GM23248 (cell line): ENCODE measurements at regions not wholly inside any gene's neighbourhood (a gene's known extent, or its start where the extent isn't known, plus 50 kb on each side); places are given as distances from the start of the nearest gene placed in this dataset.
"Not testable (repeated sequence)": the region's sequence is repeated elsewhere in the genome, so short reads cannot be mapped to it uniquely, and the experiment has no call there.

Source experiments
- DNase-seq: peaks from one replicate; pipeline ENCODE4 v3.0.0-alpha.2; 2015
- H2AFZ ChIP-seq: fragments of 200-600 bp; sonication (generic); 2 replicates; pipeline ENCODE4 v1.6.1; 2016; ENCODE audit warnings: antibody characterized with exemption
- H3F3A ChIP-seq: fragments of 200-600 bp; sonication (generic); 2 replicates; pipeline ENCODE4 v1.6.1; 2016; ENCODE audit warnings: mild to moderate bottlenecking, antibody characterized with exemption, mixed run types; ENCODE audit not compliant: insufficient read depth
- H3K27ac ChIP-seq: fragments of 200-600 bp; sonication (generic); 2 replicates; pipeline ENCODE4 v1.5.1; 2016; ENCODE audit warnings: mild to moderate bottlenecking
- H3K27me3 ChIP-seq: fragments of 200-600 bp; sonication (generic); replicated peaks from 2 replicates; pipeline ENCODE4 v1.6.1; 2016; ENCODE audit warnings: mild to moderate bottlenecking; ENCODE audit not compliant: insufficient read depth
- H3K36me3 ChIP-seq: fragments of 200-600 bp; sonication (generic); 2 replicates; pipeline ENCODE4 v1.6.1; 2016; ENCODE audit warnings: low read depth, mild to moderate bottlenecking
- H3K4me1 ChIP-seq: fragments of 200-600 bp; sonication (generic); 2 replicates; pipeline ENCODE4 v1.6.1; 2016; ENCODE audit warnings: mild to moderate bottlenecking; ENCODE audit not compliant: insufficient read depth
- H3K4me2 ChIP-seq: fragments of 200-600 bp; sonication (generic); one replicate; pipeline ENCODE4 v1.6.1; 2016; ENCODE audit warnings: mild to moderate bottlenecking; ENCODE audit not compliant: unreplicated experiment
- H3K4me3 ChIP-seq: fragments of 200-600 bp; sonication (generic); 2 replicates; pipeline ENCODE4 v1.5.1; 2016; ENCODE audit warnings: mild to moderate bottlenecking
- H3K79me2 ChIP-seq: fragments of 200-600 bp; sonication (generic); 2 replicates; pipeline ENCODE4 v1.6.1; 2016; ENCODE audit warnings: mild to moderate bottlenecking; ENCODE audit not compliant: insufficient read depth
- H3K9ac ChIP-seq: fragments of 200-600 bp; sonication (generic); 2 replicates; pipeline ENCODE4 v1.6.1; 2016; ENCODE audit warnings: mild to moderate bottlenecking
- H3K9me2 ChIP-seq: fragments of 200-600 bp; sonication (generic); 2 replicates; pipeline ENCODE4 v1.6.1; 2016; ENCODE audit warnings: mixed run types, mild to moderate bottlenecking, moderate library complexity; ENCODE audit not compliant: insufficient read depth
- H3K9me3 ChIP-seq: fragments of 200-600 bp; sonication (generic); one replicate; pipeline ENCODE4 v1.6.1; 2017; ENCODE audit warnings: low read depth
- H4K20me1 ChIP-seq: fragments of 200-600 bp; sonication (generic); 2 replicates; pipeline ENCODE4 v1.6.0; 2016; ENCODE audit not compliant: insufficient read depth
- EZH2 ChIP-seq: fragments of 200-600 bp; sonication (generic); IDR thresholded peaks from 2 replicates; pipeline ENCODE4 v1.6.1; 2018; ENCODE audit warnings: antibody characterized with exemption, mild to moderate bottlenecking; ENCODE audit not compliant: insufficient read depth, poor library complexity, severe bottlenecking
- EZH2phosphoT487 ChIP-seq: fragments of 200-600 bp; sonication (generic); IDR thresholded peaks from 2 replicates; pipeline ENCODE4 v1.6.1; 2018; ENCODE audit warnings: antibody characterized with exemption, moderate library complexity, mild to moderate bottlenecking, low read depth; ENCODE audit not compliant: insufficient read depth
- WGBS, 2 experiments: methylation state at CpG; one replicate each; pipeline ENCODE4 v1.1.6; 2015 to 2017; ENCODE audit warnings: low lambda C conversion rate in 2 of 2, low coverage in 1 of 2; ENCODE audit errors: missing lambda C conversion rate in 2 of 2; 5-methylcytosine and 5-hydroxymethylcytosine counted together
- in situ Hi-C: fragments of 300-500 bp; cut with MboI; formaldehyde crosslinking; loops from 2 replicates; pipeline ENCODE4 v1.15.0; 2020

DNA sequence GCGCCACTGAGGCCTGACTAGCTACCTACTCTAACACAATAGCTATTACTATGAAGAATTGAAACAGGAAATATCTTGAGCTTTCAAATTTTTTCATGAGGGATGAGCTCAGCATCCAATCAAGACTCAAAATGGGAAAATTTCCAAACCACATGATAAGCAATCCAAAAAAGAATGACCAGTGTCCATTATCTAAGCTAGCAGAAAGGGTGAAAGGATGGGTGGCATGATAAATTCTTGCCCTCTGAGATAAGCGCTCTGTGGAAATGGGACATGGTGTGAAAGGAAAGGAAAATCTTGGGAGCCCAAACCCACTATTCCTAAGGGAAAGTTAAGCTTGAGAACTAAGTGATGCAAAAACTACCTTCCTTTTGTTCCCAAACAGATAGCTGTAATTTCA is 170.2 kb upstream of the NREP start:
- H3K36me3 ChIP-seq = no peaks in the 10 kb centered on the region
- H3K4me3 ChIP-seq = no peak overlapping the region
- H3K79me2 ChIP-seq = no peaks in the 10 kb centered on the region
- peak overlapping the region; percentile 91 for H3K27ac ChIP-seq
- H3F3A ChIP-seq = peaks cover 51% of the 10 kb centered on the region
- DNase-seq = peak; percentile 50
- no peaks in the 10 kb centered on the region for H4K20me1 ChIP-seq
- H3K4me1 ChIP-seq = peaks cover 54% of the 10 kb centered on the region
- no peak overlapping the region for H2AFZ ChIP-seq
- WGBS, 2 experiments = 93 to 100% methylated on average over 2 of the region's 2 CpGs
- no peak for TF ChIP-seq EZH2
- no peak for TF ChIP-seq EZH2phosphoT487
- no peaks in the 10 kb centered on the region for H3K9me3 ChIP-seq
- no peaks in the 10 kb centered on the region for H3K27me3 ChIP-seq
- no peak overlapping the region for H3K9ac ChIP-seq
- no peaks in the 10 kb centered on the region for H3K9me2 ChIP-seq
- H3K4me2 ChIP-seq = no peak overlapping the region
- in situ Hi-C loops = no loop called here

GRCh38 chr5:111926026-111926425 is 169.0 kb upstream of the NREP start:
- peaks cover 40% of the 10 kb centered on the region for H3F3A ChIP-seq
- no peaks in the 10 kb centered on the region for H3K9me3 ChIP-seq
- no peaks in the 10 kb centered on the region for H3K27me3 ChIP-seq
- no peaks in the 10 kb centered on the region for H3K9me2 ChIP-seq
- in situ Hi-C loops = no loop called here
- H2AFZ ChIP-seq = no peak overlapping the region
- no peaks in the 10 kb centered on the region for H4K20me1 ChIP-seq
- no peak overlapping the region for H3K9ac ChIP-seq
- peaks cover 42% of the 10 kb centered on the region for H3K4me1 ChIP-seq
- H3K27ac ChIP-seq = no peak overlapping the region
- H3K79me2 ChIP-seq = no peaks in the 10 kb centered on the region
- WGBS, 2 experiments = 94 to 98% methylated on average over 3 of the region's 3 CpGs
- DNase-seq = no peak
- H3K4me2 ChIP-seq = no peak overlapping the region
- H3K4me3 ChIP-seq = no peak overlapping the region
- TF ChIP-seq EZH2phosphoT487 (no peak), EZH2 (no peak)
- no peaks in the 10 kb centered on the region for H3K36me3 ChIP-seq

- Histone ChIP-seq H3K4me1 (peaks cover 7% of the 10 kb centered on the region), H4K20me1 (no peaks in the 10 kb centered on the region)
These were observed 165.3 kb upstream of the NREP start for GRCh38 chr5:111922344-111922743.

GRCh38 chr5:111921691-111922090 is 164.7 kb upstream of the NREP start:
- H4K20me1 ChIP-seq, H3K79me2 ChIP-seq, H3K27me3 ChIP-seq, H3K27ac ChIP-seq, H3K9me3 ChIP-seq, in situ Hi-C loops, H3K9me2 ChIP-seq, H2AFZ ChIP-seq, H3K4me3 ChIP-seq, H3K4me1 ChIP-seq, H3K9ac ChIP-seq, DNase-seq, H3F3A ChIP-seq, H3K4me2 ChIP-seq, H3K36me3 ChIP-seq: not testable (repeated sequence)
- 92 to 95% methylated on average over 2 of the region's 2 CpGs for WGBS, 2 experiments

More at GRCh38 chr5:111922344-111922743, 165.3 kb upstream of the NREP start:
- WGBS, 2 experiments = 90 to 95% methylated on average over 4 of the region's 4 CpGs
- H3K27ac ChIP-seq = no peak overlapping the region
- no peaks in the 10 kb centered on the region for H3K79me2 ChIP-seq
- TF ChIP-seq EZH2phosphoT487 (no peak), EZH2 (no peak)
- H3K9ac ChIP-seq = no peak overlapping the region
- DNase-seq = no peak
- no peak overlapping the region for H3K4me2 ChIP-seq
- in situ Hi-C loops = no loop called here
- no peaks in the 10 kb centered on the region for H3K27me3 ChIP-seq
- H3K9me2 ChIP-seq = no peaks in the 10 kb centered on the region
- no peak overlapping the region for H2AFZ ChIP-seq
- H3F3A ChIP-seq = peaks cover 5% of the 10 kb centered on the region
- H3K9me3 ChIP-seq = no peaks in the 10 kb centered on the region
- 0 out of 2 replicates have a peak, but pooled peaks cover 3% of the 10 kb centered on the region for H3K36me3 ChIP-seq
- no peak overlapping the region for H3K4me3 ChIP-seq

DNA sequence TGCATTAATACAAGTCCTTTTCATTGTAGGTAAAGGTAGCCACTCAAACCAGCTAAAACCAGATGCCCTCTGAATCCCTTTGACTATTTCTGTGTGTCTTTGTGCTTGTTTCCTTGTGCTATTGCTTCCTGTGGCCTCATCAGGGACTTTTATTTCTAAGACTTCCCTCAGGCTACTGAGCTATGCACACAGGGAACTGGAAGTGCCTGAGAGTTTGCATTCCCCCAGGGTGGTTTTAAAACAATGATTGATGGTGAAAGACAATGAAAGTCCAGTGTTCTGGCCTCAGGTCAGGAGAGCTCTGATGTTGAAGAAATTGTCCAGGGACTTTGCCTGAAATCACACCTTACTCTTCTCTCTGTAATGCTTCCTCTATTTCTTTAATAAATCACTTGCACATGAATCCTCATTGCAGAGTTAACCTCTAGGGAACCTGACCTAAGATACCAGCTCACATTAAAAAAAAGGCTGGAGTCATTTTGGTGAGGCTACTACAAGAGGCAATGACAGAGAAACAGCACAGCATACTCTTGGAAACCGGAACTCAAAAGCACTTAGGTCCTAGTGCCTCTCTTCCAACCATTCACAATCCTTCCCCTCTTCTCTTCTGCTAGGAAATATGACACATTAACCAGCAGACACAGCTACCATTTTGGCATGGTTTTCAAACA is 158.1 kb upstream of the NREP start:
- in situ Hi-C loops = no loop called here

More for the DNA sequence above, 158.1 kb upstream of the NREP start:
- no peaks in the 10 kb centered on the region for H3K9me3 ChIP-seq
- no peaks in the 10 kb centered on the region for H3K4me1 ChIP-seq
- no peaks in the 10 kb centered on the region for H3K9me2 ChIP-seq
- H4K20me1 ChIP-seq = no peaks in the 10 kb centered on the region
- H3K4me3 ChIP-seq = no peak overlapping the region
- TF ChIP-seq EZH2 (no peak), EZH2phosphoT487 (no peak)
- no peaks in the 10 kb centered on the region for H3K79me2 ChIP-seq
- H3K27ac ChIP-seq = no peak overlapping the region
- WGBS, 2 experiments = 18 to 22% methylated on average over 1 of the region's 1 CpG
- H3K36me3 ChIP-seq = 0 out of 2 replicates have a peak, but pooled peaks cover 3% of the 10 kb centered on the region
- DNase-seq = no peak
- H3K9ac ChIP-seq = no peak overlapping the region
- no peak overlapping the region for H3K4me2 ChIP-seq
- H3F3A ChIP-seq = no peaks in the 10 kb centered on the region
- H3K27me3 ChIP-seq = no peaks in the 10 kb centered on the region
- no peak overlapping the region for H2AFZ ChIP-seq
